Vagina (tissue), 2 donors: ENCODE measurements at regions not wholly inside any gene's neighbourhood (a gene's known extent, or its start where the extent isn't known, plus 50 kb on each side); places are given as distances from the start of the nearest gene placed in this dataset.

Experiments
- POLR2A ChIP-seq, 2 donors: fragments of 450-650 bp; IDR thresholded peaks; one replicate each; pipeline ENCODE4 v1.6.1; 2017; ENCODE audit warnings: antibody characterized with exemption in 2 of 2, mild to moderate bottlenecking in 2 of 2, moderate library complexity in 2 of 2
- TF ChIP-seq, protein P1 (sequence below), 3 experiments: fragments of 450-650 bp in 2 of 3; fragments of 200-600 bp in 1 of 3; sonication (generic) in 1 of 3; IDR thresholded peaks; one replicate each; pipeline ENCODE4 v1.5.1; 2017 to 2019; ENCODE audit warnings: antibody characterized with exemption in 3 of 3, mild to moderate bottlenecking in 2 of 3, moderate library complexity in 2 of 3

DNA sequence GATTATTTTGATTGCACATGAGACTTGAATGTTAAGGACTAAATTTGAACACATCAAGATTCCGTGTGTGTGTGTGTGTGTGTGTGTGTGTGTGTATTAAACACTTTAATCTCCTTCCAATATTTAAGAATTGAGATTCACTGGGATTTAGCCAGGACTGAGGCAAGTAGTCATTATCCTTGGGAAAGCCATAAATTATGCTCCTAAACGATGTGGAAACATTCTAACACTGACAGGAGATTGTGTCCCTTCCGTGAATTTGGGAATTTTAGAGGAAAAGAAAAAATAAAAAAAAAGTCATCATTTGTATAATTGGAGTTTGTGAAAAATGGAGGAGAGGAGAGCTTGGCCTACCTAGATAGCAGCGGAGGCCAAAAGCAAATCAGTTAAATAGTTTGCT lies 212.9 kb downstream of the DUSP6 start:
- TF ChIP-seq POLR2A (IDR thresholded peaks at IDR 0.05) = no peak
- TF ChIP-seq, protein P1, sequence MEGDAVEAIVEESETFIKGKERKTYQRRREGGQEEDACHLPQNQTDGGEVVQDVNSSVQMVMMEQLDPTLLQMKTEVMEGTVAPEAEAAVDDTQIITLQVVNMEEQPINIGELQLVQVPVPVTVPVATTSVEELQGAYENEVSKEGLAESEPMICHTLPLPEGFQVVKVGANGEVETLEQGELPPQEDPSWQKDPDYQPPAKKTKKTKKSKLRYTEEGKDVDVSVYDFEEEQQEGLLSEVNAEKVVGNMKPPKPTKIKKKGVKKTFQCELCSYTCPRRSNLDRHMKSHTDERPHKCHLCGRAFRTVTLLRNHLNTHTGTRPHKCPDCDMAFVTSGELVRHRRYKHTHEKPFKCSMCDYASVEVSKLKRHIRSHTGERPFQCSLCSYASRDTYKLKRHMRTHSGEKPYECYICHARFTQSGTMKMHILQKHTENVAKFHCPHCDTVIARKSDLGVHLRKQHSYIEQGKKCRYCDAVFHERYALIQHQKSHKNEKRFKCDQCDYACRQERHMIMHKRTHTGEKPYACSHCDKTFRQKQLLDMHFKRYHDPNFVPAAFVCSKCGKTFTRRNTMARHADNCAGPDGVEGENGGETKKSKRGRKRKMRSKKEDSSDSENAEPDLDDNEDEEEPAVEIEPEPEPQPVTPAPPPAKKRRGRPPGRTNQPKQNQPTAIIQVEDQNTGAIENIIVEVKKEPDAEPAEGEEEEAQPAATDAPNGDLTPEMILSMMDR (IDR thresholded peaks at IDR 0.05) = no peak
